NCI-H146 treated with DMSO at 0.1 percent for 48 hours (cell line): ENCODE measurements at regions not wholly inside any gene's neighbourhood (a gene's known extent, or its start where the extent isn't known, plus 50 kb on each side); places are given as distances from the start of the nearest gene placed in this dataset.

ENCODE experiments used
- DNase-seq: peaks from one replicate; lab custom pipeline; 2025; ENCODE audit not compliant: unreplicated experiment; lab: John Stamatoyannopoulos, UW

GRCh38 chr2:236653863-236654262 is 84.2 kb downstream of the ACKR3 start:
- DNase-seq: no peak

DNA sequence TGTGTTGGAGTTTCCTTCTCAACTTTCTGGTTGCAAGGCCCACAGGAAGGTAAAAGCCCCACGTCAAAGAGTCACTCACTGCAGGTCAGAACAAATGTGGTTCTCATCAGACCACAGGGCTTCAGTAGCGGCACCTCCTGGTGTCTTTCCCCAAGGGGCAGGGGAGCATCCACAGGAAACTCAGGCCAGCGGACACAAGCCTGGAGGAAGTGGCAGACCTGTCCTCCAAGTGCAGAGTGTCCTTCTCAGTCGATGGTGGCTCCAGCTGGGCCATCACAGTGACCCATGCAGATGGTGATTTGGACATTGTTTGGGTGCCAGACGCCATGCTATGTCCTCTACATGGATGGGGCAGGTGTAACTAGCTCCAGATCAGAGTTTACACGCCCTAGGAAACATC is 84.9 kb downstream of the ACKR3 start:
- no peak for DNase-seq

- no peak for DNase-seq
These were observed 86.5 kb downstream of the ACKR3 start for GRCh38 chr2:236656166-236656565.

- DNase-seq: no peak
These were observed 87.1 kb downstream of the ACKR3 start for GRCh38 chr2:236656721-236657120.

- no peak for DNase-seq
These were observed 87.6 kb downstream of the ACKR3 start for GRCh38 chr2:236657215-236657614.

DNA sequence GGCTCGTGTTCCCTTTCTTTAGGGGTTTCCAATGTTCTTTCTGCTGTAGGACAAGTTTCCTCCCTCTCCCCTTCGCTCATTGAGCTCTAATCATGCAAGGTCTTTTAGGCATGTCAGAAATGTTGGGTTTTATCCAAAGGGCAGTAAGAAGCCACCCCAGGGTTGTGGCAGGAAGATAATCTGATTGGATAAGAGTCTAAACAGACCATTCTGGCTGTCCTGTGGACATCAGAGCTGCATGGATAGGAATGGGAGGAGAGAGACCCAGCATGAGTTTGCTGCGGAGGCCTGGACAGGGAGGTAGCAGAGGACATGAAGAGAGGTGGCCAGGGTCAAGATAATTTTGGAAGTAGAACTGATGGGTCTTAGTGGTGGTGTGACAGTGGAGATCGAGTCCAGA is 88.2 kb downstream of the ACKR3 start:
- no peak for DNase-seq

- no peak for DNase-seq
These were observed 89.5 kb downstream of the ACKR3 start for GRCh38 chr2:236658974-236659757.

DNA sequence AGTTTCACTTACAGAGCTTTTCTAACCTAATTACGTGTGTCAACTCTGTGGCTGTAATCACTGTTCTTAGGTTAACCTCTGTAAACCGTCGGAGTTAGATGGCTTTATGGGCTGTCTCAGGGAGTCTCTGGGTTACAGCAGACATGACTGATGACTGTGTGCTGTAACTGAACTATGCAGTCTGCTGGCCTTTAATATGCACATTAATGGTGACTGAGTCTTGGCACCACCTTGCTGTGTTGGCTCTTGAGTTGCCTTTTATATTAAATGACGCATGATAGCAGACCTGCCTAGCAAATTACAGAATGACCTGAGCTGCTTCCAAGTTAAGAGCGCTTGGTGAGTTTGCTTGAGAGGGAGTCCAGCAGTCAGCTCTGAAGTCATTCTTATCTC is 90.1 kb downstream of the ACKR3 start:
- no peak for DNase-seq

- no peak for DNase-seq
These were observed 91.6 kb downstream of the ACKR3 start for GRCh38 chr2:236661061-236661761.

- no peak for DNase-seq
These were observed 92.1 kb downstream of the ACKR3 start for GRCh38 chr2:236661762-236662110.

- DNase-seq: no peak
These were observed 92.9 kb downstream of the ACKR3 start for GRCh38 chr2:236662231-236663185.

GRCh38 chr2:236663287-236664101 is 93.9 kb downstream of the ACKR3 start:
- no peak for DNase-seq

DNA sequence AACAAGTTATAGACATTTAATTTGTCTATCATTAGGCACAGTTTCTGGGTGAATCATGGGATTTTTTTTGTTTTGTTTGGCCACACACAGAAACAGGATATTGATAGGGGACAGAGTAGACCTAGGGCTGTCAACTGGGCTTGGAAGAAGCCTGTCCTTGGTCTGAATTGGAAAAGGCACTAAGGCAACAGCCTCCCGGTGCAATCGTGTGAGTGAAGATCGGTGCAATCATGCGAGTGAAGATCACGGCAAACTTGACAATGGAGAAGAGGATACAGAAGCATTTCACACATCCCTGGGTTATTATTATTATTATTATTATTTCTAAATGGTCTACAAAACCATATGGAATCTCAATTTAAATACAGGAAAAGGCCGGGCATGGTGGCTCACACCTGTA is 94.5 kb downstream of the ACKR3 start:
- DNase-seq: no peak

- DNase-seq: no peak
These were observed 95.5 kb downstream of the ACKR3 start for GRCh38 chr2:236665101-236665500.

GRCh38 chr2:236665572-236666118 is 96.0 kb downstream of the ACKR3 start:
- no peak for DNase-seq

GRCh38 chr2:236666646-236667204 is 97.1 kb downstream of the ACKR3 start:
- DNase-seq: no peak

GRCh38 chr2:236667526-236667925 is 97.9 kb downstream of the ACKR3 start:
- no peak for DNase-seq

DNA sequence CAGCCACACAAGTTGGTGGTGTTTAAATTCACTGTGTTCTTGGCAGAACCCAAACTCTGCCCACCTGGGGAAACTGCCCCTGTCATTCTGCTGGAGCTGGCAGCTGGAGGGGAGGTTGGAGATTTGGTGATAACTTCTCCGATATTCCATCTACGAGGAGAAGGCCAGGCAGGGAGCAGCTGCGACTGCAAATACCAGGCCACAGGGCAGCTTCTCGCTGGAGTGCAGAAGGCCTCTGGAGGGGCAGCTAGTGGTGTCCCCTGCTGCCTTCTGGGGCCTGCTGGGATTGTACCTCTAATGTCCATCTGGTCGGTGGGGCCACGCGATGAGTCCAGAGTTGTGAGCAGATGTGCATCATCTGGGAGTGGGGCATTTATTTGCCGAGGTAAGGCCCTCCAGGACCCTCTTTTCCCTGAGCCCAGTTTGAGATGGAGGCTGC is 98.9 kb downstream of the ACKR3 start:
- DNase-seq: no peak

- no peak for DNase-seq
These were observed 100.6 kb downstream of the ACKR3 start for GRCh38 chr2:236670235-236670620.

DNA sequence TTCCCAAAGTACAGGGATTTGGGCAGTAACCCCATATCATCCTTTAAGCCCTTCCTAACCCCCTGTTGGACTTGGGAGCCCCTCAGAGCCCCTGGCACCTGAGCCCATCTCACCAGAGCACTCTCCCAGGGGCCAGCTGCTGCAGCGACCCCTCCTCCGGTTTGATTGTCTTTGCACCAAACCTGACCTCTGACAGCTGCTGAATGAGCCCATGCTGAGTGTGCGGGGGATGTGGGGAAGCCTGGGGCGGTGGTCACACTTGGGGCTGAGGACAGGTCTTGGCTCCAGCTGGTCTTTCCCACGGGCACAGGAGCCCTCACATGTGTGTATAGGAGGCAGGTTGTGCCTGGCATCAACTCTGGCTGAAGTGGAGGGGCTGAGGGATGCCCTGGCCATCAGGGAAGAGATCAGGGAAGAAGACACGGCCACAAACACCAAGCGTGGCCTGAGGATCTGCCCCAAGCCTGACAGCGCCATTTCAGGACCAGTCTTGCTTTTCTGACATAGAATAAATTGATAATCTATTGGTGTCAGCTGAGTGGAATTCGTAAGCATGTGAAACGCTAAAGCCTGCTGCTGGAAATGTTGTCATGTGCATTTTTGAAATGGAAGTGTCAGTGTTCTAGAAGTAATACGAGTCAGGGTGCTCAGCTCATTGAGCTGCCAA is 102.4 kb downstream of the ACKR3 start:
- DNase-seq: no peak
